ENCODE measurements at regions not wholly inside any gene's neighbourhood (a gene's known extent, or its start where the extent isn't known, plus 50 kb on each side); places are given as distances from the start of the nearest gene placed in this dataset.

- H3K4me3 ChIP-seq = no peak overlapping the region
- H3K4me1 ChIP-seq = no peaks in the 10 kb centered on the region
- H3K27ac ChIP-seq = no peak overlapping the region
- intact Hi-C loops (cut with DNase I; ENCODE audit: low total_unique reads) = no loop called here
- H3K36me3 ChIP-seq = no peaks in the 10 kb centered on the region
- no peaks in the 10 kb centered on the region for H3K27me3 ChIP-seq
- H3K9me3 ChIP-seq = no peaks in the 10 kb centered on the region
- TF ChIP-seq CTCF (IDR thresholded peaks at IDR 0.05) (peak; percentile 51 to 69 (median 62)), POLR2A (IDR thresholded peaks at IDR 0.05) (no peak)
- DNase-seq = peak; percentile 48 to 49
These were observed 238.4 kb upstream of the MDFIC2 start for GRCh38 chr3:70550723-70551319.

- intact Hi-C loops (cut with DNase I; ENCODE audit: low total_unique reads) = loop anchor here (10.0 kb wide), 1 partner anchor 1108 kb away; no protein-coding TSS in a partner anchor
- no peaks in the 10 kb centered on the region for H3K36me3 ChIP-seq
- no peaks in the 10 kb centered on the region for H3K4me1 ChIP-seq
- no peaks in the 10 kb centered on the region for H3K9me3 ChIP-seq
- TF ChIP-seq POLR2A (IDR thresholded peaks at IDR 0.05) (no peak), CTCF (IDR thresholded peaks at IDR 0.05) (no peak)
- no peak overlapping the region for H3K27ac ChIP-seq
- H3K27me3 ChIP-seq = no peaks in the 10 kb centered on the region
- no peak overlapping the region for H3K4me3 ChIP-seq
- DNase-seq = no peak
These were observed 234.2 kb upstream of the MDFIC2 start for GRCh38 chr3:70546679-70547078.

GRCh38 chr3:70543493-70543892 lies 231.1 kb upstream of the MDFIC2 start:
- no peak overlapping the region for H3K4me3 ChIP-seq
- H3K36me3 ChIP-seq = no peaks in the 10 kb centered on the region
- DNase-seq = no peak
- intact Hi-C loops (cut with DNase I; ENCODE audit: low total_unique reads) = loop anchor here (10.0 kb wide), 1 partner anchor 1111 kb away; no protein-coding TSS in a partner anchor
- no peaks in the 10 kb centered on the region for H3K9me3 ChIP-seq
- no peaks in the 10 kb centered on the region for H3K27me3 ChIP-seq
- H3K27ac ChIP-seq = no peak overlapping the region
- TF ChIP-seq POLR2A (IDR thresholded peaks at IDR 0.05) = no peak
- no peak for TF ChIP-seq CTCF (IDR thresholded peaks at IDR 0.05)
- H3K4me1 ChIP-seq = no peaks in the 10 kb centered on the region

GRCh38 chr3:70539908-70540307 lies 227.5 kb upstream of the MDFIC2 start:
- Histone ChIP-seq H3K9me3 (no peaks in the 10 kb centered on the region), H3K4me3 (no peak overlapping the region), H3K27ac (no peak overlapping the region), H3K4me1 (no peaks in the 10 kb centered on the region), H3K27me3 (no peaks in the 10 kb centered on the region), H3K36me3 (no peaks in the 10 kb centered on the region)
- no peak for TF ChIP-seq CTCF (IDR thresholded peaks at IDR 0.05)
- TF ChIP-seq POLR2A (IDR thresholded peaks at IDR 0.05) = no peak
- intact Hi-C loops (cut with DNase I; ENCODE audit: low total_unique reads) = loop anchor here (10.0 kb wide), 1 partner anchor 1115 kb away; no protein-coding TSS in a partner anchor
- no peak for DNase-seq

GRCh38 chr3:70532806-70533205 lies 220.4 kb upstream of the MDFIC2 start:
- Histone ChIP-seq H3K27me3 (no peaks in the 10 kb centered on the region), H3K36me3 (no peaks in the 10 kb centered on the region), H3K4me3 (no peak overlapping the region), H3K27ac (no peak overlapping the region), H3K4me1 (no peaks in the 10 kb centered on the region), H3K9me3 (no peaks in the 10 kb centered on the region)
- no peak for DNase-seq
- TF ChIP-seq CTCF (IDR thresholded peaks at IDR 0.05) = no peak
- TF ChIP-seq POLR2A (IDR thresholded peaks at IDR 0.05) = no peak
- intact Hi-C loops (cut with DNase I; ENCODE audit: low total_unique reads) = no loop called here

All from uterus (tissue), 3 donors.